Upper lobe of left lung (tissue), 6 donors: ENCODE measurements at regions not wholly inside any gene's neighbourhood (a gene's known extent, or its start where the extent isn't known, plus 50 kb on each side); places are given as distances from the start of the nearest gene placed in this dataset.

Source experiments
- ATAC-seq, 2 donors: fragments of 200-7000 bp; cut with Tn5 transposase; one replicate each; pipeline ENCODE4 v1.9.1; 2022; ENCODE audit warnings: mild to moderate bottlenecking in 2 of 2, moderate library complexity in 2 of 2; ENCODE audit not compliant: low FRiP score in 2 of 2
- DNase-seq, 2 donors: peaks; one replicate each; pipeline ENCODE4 v3.0.0-alpha.2; 2019 to 2020
- H3K27ac ChIP-seq, 4 donors: fragments of 200-600 bp; sonication (generic); one replicate each; pipeline ENCODE4 v1.5.1; 2016 to 2019
- H3K27me3 ChIP-seq, 4 donors: fragments of 200-600 bp; sonication (generic); one replicate each; pipeline ENCODE4 v1.5.1; 2017 to 2019
- H3K36me3 ChIP-seq, 4 donors: fragments of 200-600 bp; sonication (generic); one replicate each; pipeline ENCODE4 v1.5.1; 2016 to 2019
- H3K4me1 ChIP-seq, 4 donors: fragments of 200-600 bp; sonication (generic); one replicate each; pipeline ENCODE4 v1.5.1; 2018 to 2019
- H3K4me3 ChIP-seq, 4 donors: fragments of 200-600 bp; sonication (generic); one replicate each; pipeline ENCODE4 v1.5.1; 2017 to 2019; ENCODE audit warnings: mild to moderate bottlenecking in 2 of 4, moderate library complexity in 1 of 4
- H3K9me3 ChIP-seq, 4 donors: fragments of 200-600 bp; sonication (generic); one replicate each; pipeline ENCODE4 v1.5.1; 2018 to 2019
- CTCF ChIP-seq, 6 experiments: fragments of 450-650 bp in 4 of 6; fragments of 200-600 bp in 2 of 6; sonication (generic) in 2 of 6; IDR thresholded peaks; one replicate each; pipeline ENCODE4 v1.5.1; 2016 to 2019; ENCODE audit warnings: antibody characterized with exemption in 6 of 6
- EP300 ChIP-seq, 4 donors: sonication (generic); formaldehyde crosslinking; IDR thresholded peaks; one replicate each; pipeline ENCODE4 v1.5.1; 2017; ENCODE audit warnings: antibody characterized with exemption in 4 of 4, control low read depth in 2 of 4
- POLR2A ChIP-seq, 4 donors: fragments of 450-650 bp; IDR thresholded peaks; one replicate each; pipeline ENCODE4 v1.5.1; 2016 to 2017; ENCODE audit warnings: antibody characterized with exemption in 4 of 4, mild to moderate bottlenecking in 2 of 4
- POLR2AphosphoS5 ChIP-seq, 2 donors: sonication (generic); formaldehyde crosslinking; IDR thresholded peaks; one replicate each; pipeline ENCODE4 v1.5.1; 2017; ENCODE audit warnings: antibody characterized with exemption in 2 of 2
- WGBS, 2 donors: methylation state at CpG; one replicate each; pipeline ENCODE4 v1.1.5; 2017 to 2018; 5-methylcytosine and 5-hydroxymethylcytosine counted together
- donor health status: DM: no; HTN: no; CAD: no; lungs with moderate emphysema.
- donor health status: DM: no; HTN: yes; CAD: no; lungs with severe emphysema.

- H3K27ac ChIP-seq = no peak overlapping the region
- DNase-seq (no peak), ATAC-seq (no peak)
- TF ChIP-seq POLR2AphosphoS5 (IDR thresholded peaks at IDR 0.05) (no peak), POLR2A (IDR thresholded peaks at IDR 0.05) (no peak), CTCF (IDR thresholded peaks at IDR 0.05) (no peak), EP300 (IDR thresholded peaks at IDR 0.05) (no peak)
- 68 to 83% methylated on average over 6 to 10 of the region's 10 CpGs for WGBS, 2 donors
- H3K4me1 ChIP-seq = no peaks in the 10 kb centered on the region
- no peaks in the 10 kb centered on the region for H3K36me3 ChIP-seq
- no peaks in the 10 kb centered on the region for H3K27me3 ChIP-seq
- no peak overlapping the region for H3K4me3 ChIP-seq
- H3K9me3 ChIP-seq = no peaks in the 10 kb centered on the region
Observed at GRCh38 chr13:111597191-111597611, 276.8 kb downstream of the TEX29 start.

GRCh38 chr13:111597618-111598017 is 277.2 kb downstream of the TEX29 start:
- Histone ChIP-seq H3K9me3 (no peaks in the 10 kb centered on the region), H3K36me3 (no peaks in the 10 kb centered on the region), H3K4me1 (no peaks in the 10 kb centered on the region), H3K27ac (no peak overlapping the region), H3K27me3 (no peaks in the 10 kb centered on the region), H3K4me3 (no peak overlapping the region)
- no peak for TF ChIP-seq POLR2A (IDR thresholded peaks at IDR 0.05)
- no peak for TF ChIP-seq CTCF (IDR thresholded peaks at IDR 0.05)
- no peak for TF ChIP-seq POLR2AphosphoS5 (IDR thresholded peaks at IDR 0.05)
- no peak for TF ChIP-seq EP300 (IDR thresholded peaks at IDR 0.05)
- ATAC-seq (no peak), DNase-seq (no peak)
- 77 to 81% methylated on average over 12 of the region's 12 CpGs for WGBS, 2 donors

GRCh38 chr13:111598747-111599146 is 278.3 kb downstream of the TEX29 start:
- no peak overlapping the region for H3K27ac ChIP-seq
- no peaks in the 10 kb centered on the region for H3K27me3 ChIP-seq
- no peak overlapping the region for H3K4me3 ChIP-seq
- WGBS, 2 donors = 61 to 71% methylated on average over 7 of the region's 7 CpGs
- H3K9me3 ChIP-seq = no peaks in the 10 kb centered on the region
- ATAC-seq (no peak), DNase-seq (no peak)
- no peaks in the 10 kb centered on the region for H3K36me3 ChIP-seq
- TF ChIP-seq POLR2A (IDR thresholded peaks at IDR 0.05) = no peak
- TF ChIP-seq CTCF (IDR thresholded peaks at IDR 0.05) = no peak
- no peak for TF ChIP-seq EP300 (IDR thresholded peaks at IDR 0.05)
- TF ChIP-seq POLR2AphosphoS5 (IDR thresholded peaks at IDR 0.05) = no peak
- no peaks in the 10 kb centered on the region for H3K4me1 ChIP-seq

- peak in 1 of 2 donors; percentile 19 for ATAC-seq
- Histone ChIP-seq H3K4me3 (no peak overlapping the region), H3K4me1 (no peaks in the 10 kb centered on the region), H3K27me3 (no peaks in the 10 kb centered on the region), H3K36me3 (no peaks in the 10 kb centered on the region), H3K27ac (no peak overlapping the region), H3K9me3 (no peaks in the 10 kb centered on the region)
- TF ChIP-seq CTCF (IDR thresholded peaks at IDR 0.05) (no peak), EP300 (IDR thresholded peaks at IDR 0.05) (no peak), POLR2A (IDR thresholded peaks at IDR 0.05) (no peak), POLR2AphosphoS5 (IDR thresholded peaks at IDR 0.05) (no peak)
- WGBS, 2 donors = 82% methylated on average over 9 of the region's 9 CpGs
- DNase-seq = no peak
Observed at GRCh38 chr13:111599791-111600190, 279.3 kb downstream of the TEX29 start.

GRCh38 chr13:111602874-111603273 is 282.4 kb downstream of the TEX29 start:
- Histone ChIP-seq H3K36me3 (no peaks in the 10 kb centered on the region), H3K27ac (no peak overlapping the region), H3K9me3 (no peaks in the 10 kb centered on the region), H3K4me3 (no peak overlapping the region), H3K4me1 (no peaks in the 10 kb centered on the region), H3K27me3 (no peaks in the 10 kb centered on the region)
- ATAC-seq (no peak), DNase-seq (peak in 1 of 2 donors; percentile 59)
- TF ChIP-seq POLR2AphosphoS5 (IDR thresholded peaks at IDR 0.05) (no peak), POLR2A (IDR thresholded peaks at IDR 0.05) (no peak), EP300 (IDR thresholded peaks at IDR 0.05) (no peak), CTCF (IDR thresholded peaks at IDR 0.05) (no peak)
- 95% methylated on average over 21 of the region's 21 CpGs for WGBS, 2 donors
